PFSK-1 (cell line): ENCODE measurements at regions not wholly inside any gene's neighbourhood (a gene's known extent, or its start where the extent isn't known, plus 50 kb on each side); places are given as distances from the start of the nearest gene placed in this dataset.

ENCODE experiments used
- FOXP2 ChIP-seq: optimal IDR thresholded peaks from 2 replicates; pipeline ENCODE3; 2011; ENCODE audit warnings: borderline replicate concordance, control low read depth, inconsistent platforms; ENCODE audit not compliant: insufficient read depth; ENCODE audit errors: extremely low read length, extremely low read depth
- POLR2AphosphoS5 ChIP-seq: IDR thresholded peaks from 2 replicates; pipeline ENCODE4 v1.6.1; 2012; ENCODE audit warnings: low read depth, mild to moderate bottlenecking, control low read depth, low read length, moderate library complexity
- REST ChIP-seq, 2 experiments: IDR thresholded peaks; 2 replicates each; pipeline versions ENCODE4 v1.6.1 to v1.8.0; 2011 to 2012; ENCODE audit warnings: low read depth in 2 of 2, low read length in 2 of 2, control low read depth in 1 of 2, inconsistent platforms in 1 of 2, mild to moderate bottlenecking in 1 of 2, moderate library complexity in 1 of 2; ENCODE audit not compliant: insufficient read depth in 1 of 2
- SIN3A ChIP-seq: IDR thresholded peaks from 2 replicates; pipeline ENCODE4 v1.6.1; 2012; ENCODE audit warnings: mild to moderate bottlenecking, low read length, moderate library complexity, borderline replicate concordance; ENCODE audit not compliant: insufficient read depth
- TAF1 ChIP-seq: IDR thresholded peaks from 2 replicates; pipeline ENCODE4 v1.6.1; 2012; ENCODE audit warnings: low read length, control low read depth, borderline replicate concordance; ENCODE audit not compliant: insufficient read depth

- TF ChIP-seq POLR2AphosphoS5: no peak
Observed at GRCh38 chr2:219958941-219959340, 331.5 kb downstream of the SLC4A3 start.

- TF ChIP-seq REST (IDR thresholded peaks at IDR 0.05; ENCODE audit: insufficient read depth in 1 of 2, low read depth in 2 of 2, low read length in 2 of 2) (no peak), SIN3A (no peak), TAF1 (no peak), FOXP2 (no peak), POLR2AphosphoS5 (no peak)
Observed at GRCh38 chr2:219959471-219959870, 332.0 kb downstream of the SLC4A3 start.

GRCh38 chr2:219961947-219962498 is 334.6 kb downstream of the SLC4A3 start:
- TF ChIP-seq REST (IDR thresholded peaks at IDR 0.05; ENCODE audit: insufficient read depth in 1 of 2, low read depth in 2 of 2, low read length in 2 of 2): no peak
- TF ChIP-seq FOXP2: no peak
- TF ChIP-seq TAF1: no peak
- TF ChIP-seq SIN3A: no peak
- no peak for TF ChIP-seq POLR2AphosphoS5

GRCh38 chr2:219962801-219963200 is 335.4 kb downstream of the SLC4A3 start:
- TF ChIP-seq REST (IDR thresholded peaks at IDR 0.05; ENCODE audit: insufficient read depth in 1 of 2, low read depth in 2 of 2, low read length in 2 of 2): no peak
- TF ChIP-seq SIN3A: no peak
- no peak for TF ChIP-seq POLR2AphosphoS5
- TF ChIP-seq FOXP2: no peak
- TF ChIP-seq TAF1: no peak

- TF ChIP-seq REST (IDR thresholded peaks at IDR 0.05; ENCODE audit: insufficient read depth in 1 of 2, low read depth in 2 of 2, low read length in 2 of 2) (no peak), TAF1 (no peak)
Observed at GRCh38 chr2:219965287-219966194, 338.1 kb downstream of the SLC4A3 start.
